HCT116 (cell line): ENCODE measurements at regions not wholly inside any gene's neighbourhood (a gene's known extent, or its start where the extent isn't known, plus 50 kb on each side); places are given as distances from the start of the nearest gene placed in this dataset.

ENCODE experiments used
- ATAC-seq: fragments of 200-7000 bp; cut with Tn5 transposase; 2 replicates; pipeline ENCODE4 v1.9.1; 2020; ENCODE audit warnings: mild to moderate bottlenecking, moderate library complexity
- BruUV-seq: library from RNA; stranded (reverse); fragments of 400-500 nt; replicated peaks from 2 replicates; lab custom pipeline; 2021; lab: Mats Ljungman, UMichigan
- CTCF ChIA-PET: fragments of 300-600 bp; sonication (Branson Sonifier 250); formaldehyde crosslinking; loops from one replicate; lab custom pipeline; 2021; ENCODE audit warnings: antibody characterized with exemption; lab: Charles Lee
- POLR2A ChIA-PET: fragments of 300-600, 350-600 bp; sonication (Branson Sonifier 250); formaldehyde crosslinking; loops from one replicate; lab custom pipeline; 2021; ENCODE audit warnings: antibody characterized with exemption; lab: Charles Lee
- RAD21 ChIA-PET, 2 experiments: fragments of 300-600 bp; sonication (Branson Sonifier 250); formaldehyde crosslinking; loops; one replicate each; lab custom pipeline; 2023; ENCODE audit warnings: low total read pairs in 2 of 2; ENCODE audit not compliant: uncharacterized antibody in 2 of 2, unreplicated experiment in 2 of 2, low non-redundant PET in 1 of 2; lab: Charles Lee
- DNase-seq: peaks from one replicate; pipeline ENCODE4 v3.0.0-alpha.2; 2010; ENCODE audit warnings: low read depth, low spot score
- H2AFZ ChIP-seq: fragments of 200-600 bp; shearing (Covaris generic), sonication (generic); 2 replicates; pipeline ENCODE4 v1.6.1; 2017; ENCODE audit warnings: low read depth, mixed run types, mixed read lengths, antibody characterized with exemption, low read length; ENCODE audit not compliant: poor library complexity, severe bottlenecking
- H3K27ac ChIP-seq: 2 replicates; pipeline ENCODE4 v1.5.1; 2012; ENCODE audit warnings: low read depth, low read length
- H3K27me3 ChIP-seq: fragments of 200-600 bp; sonication (generic); 2 replicates; pipeline ENCODE4 v1.6.1; 2016; ENCODE audit warnings: mixed run types, low read length, mixed read lengths; ENCODE audit not compliant: insufficient read depth
- H3K36me3 ChIP-seq, 2 experiments: fragments of 200-500 bp in 1 of 2; fragments of 200-600 bp in 1 of 2; sonication (Bioruptor generic) in 1 of 2; sonication (generic) in 1 of 2; 2 replicates each; pipeline versions ENCODE4 v1.5.1 to v1.6.1; 2014 to 2016; ENCODE audit warnings: low read length in 2 of 2, inconsistent platforms in 1 of 2, mixed read lengths in 1 of 2, mixed run types in 1 of 2; ENCODE audit not compliant: insufficient read depth in 2 of 2, control insufficient read depth in 1 of 2
- H3K4me1 ChIP-seq, 2 experiments: fragments of 200-600 bp in 1 of 2; sonication (generic) in 1 of 2; 2 replicates each; pipeline versions ENCODE4 v1.5.1 to v1.6.1; 2012 to 2017; ENCODE audit warnings: low read length in 2 of 2, inconsistent platforms in 1 of 2, mild to moderate bottlenecking in 1 of 2, mixed read lengths in 1 of 2, mixed run types in 1 of 2, moderate library complexity in 1 of 2; ENCODE audit not compliant: insufficient read depth in 2 of 2, control insufficient read depth in 1 of 2
- H3K4me2 ChIP-seq: fragments of 200-600 bp; sonication (generic); 2 replicates; pipeline ENCODE4 v1.6.1; 2017; ENCODE audit warnings: mixed run types, low read length, mixed read lengths
- H3K4me3 ChIP-seq, 2 experiments: fragments of 200-600 bp in 1 of 2; sonication (generic) in 1 of 2; replicated peaks in 1 of 2; 2 replicates each; pipeline ENCODE4 v1.5.1; 2011 to 2016; ENCODE audit warnings: low read length in 2 of 2, control low read depth in 1 of 2, low read depth in 1 of 2, mild to moderate bottlenecking in 1 of 2, mixed read lengths in 1 of 2, mixed run types in 1 of 2
- H3K79me2 ChIP-seq: fragments of 200-600 bp; sonication (generic); 2 replicates; pipeline ENCODE4 v1.6.1; 2017; ENCODE audit warnings: mild to moderate bottlenecking, mixed run types, low read length, moderate library complexity, mixed read lengths; ENCODE audit not compliant: insufficient read depth
- H3K9ac ChIP-seq: fragments of 200-600 bp; sonication (generic); 2 replicates; pipeline ENCODE4 v1.6.1; 2016; ENCODE audit warnings: low read length, mixed read lengths
- H3K9me2 ChIP-seq: fragments of 200-600 bp; sonication (generic), shearing (Covaris generic); 2 replicates; pipeline ENCODE4 v1.6.1; 2017; ENCODE audit warnings: mixed run types, mild to moderate bottlenecking, moderate library complexity; ENCODE audit not compliant: insufficient read depth
- H3K9me3 ChIP-seq, 2 experiments: fragments of 200-500 bp in 1 of 2; fragments of 200-600 bp in 1 of 2; sonication (Bioruptor generic) in 1 of 2; sonication (generic) in 1 of 2; 2 replicates each; pipeline ENCODE4 v1.6.1; 2014 to 2017; ENCODE audit warnings: low read length in 2 of 2, mixed read lengths in 2 of 2, inconsistent platforms in 1 of 2, low read depth in 1 of 2, mild to moderate bottlenecking in 1 of 2, mixed run types in 1 of 2, moderate library complexity in 1 of 2; ENCODE audit not compliant: control insufficient read depth in 1 of 2, insufficient read depth in 1 of 2
- H4K20me1 ChIP-seq: fragments of 200-600 bp; sonication (generic), shearing (Covaris generic); 2 replicates; pipeline ENCODE4 v1.6.1; 2017; ENCODE audit warnings: mixed run types, mild to moderate bottlenecking, moderate library complexity; ENCODE audit not compliant: insufficient read depth
- CBX3 ChIP-seq: IDR thresholded peaks from 2 replicates; pipeline ENCODE4 v1.6.1; 2012; ENCODE audit warnings: low read depth
- CEBPB ChIP-seq: IDR thresholded peaks from 2 replicates; pipeline ENCODE4 v1.6.1; 2012; ENCODE audit warnings: low read depth
- CTCF ChIP-seq, 3 experiments: fragments of 200-600 bp in 1 of 3; sonication (generic) in 1 of 3; IDR thresholded peaks in 2 of 3; conservative IDR thresholded peaks in 1 of 3; 2 replicates each; pipeline ENCODE4 v1.5.1; 2012 to 2017; ENCODE audit warnings: low read depth in 2 of 3, low read length in 2 of 3, antibody characterized with exemption in 1 of 3, borderline replicate concordance in 1 of 3, control low read depth in 1 of 3, mild to moderate bottlenecking in 1 of 3, mixed read lengths in 1 of 3, mixed run types in 1 of 3, moderate library complexity in 1 of 3; ENCODE audit not compliant: insufficient read depth in 1 of 3
- EZH2 ChIP-seq: fragments of 200-600 bp; sonication (generic); IDR thresholded peaks from 2 replicates; pipeline ENCODE4 v1.6.1; 2017; ENCODE audit warnings: antibody characterized with exemption, mixed run types
- EZH2phosphoT487 ChIP-seq: fragments of 200-600 bp; IDR thresholded peaks from 2 replicates; pipeline ENCODE4 v1.6.1; 2018; ENCODE audit warnings: antibody characterized with exemption, borderline replicate concordance
- FOSL1 ChIP-seq: IDR thresholded peaks from 2 replicates; pipeline ENCODE4 v1.6.1; 2012; ENCODE audit warnings: low read depth
- RAD21 ChIP-seq: IDR thresholded peaks from 2 replicates; pipeline ENCODE4 v1.6.1; 2012; ENCODE audit warnings: low read depth, mild to moderate bottlenecking
- SIN3A ChIP-seq: IDR thresholded peaks from 2 replicates; pipeline ENCODE4 v1.6.1; 2012; ENCODE audit warnings: low read depth
- SP1 ChIP-seq: IDR thresholded peaks from 2 replicates; pipeline ENCODE4 v1.6.1; 2012; ENCODE audit warnings: low read depth
- YY1 ChIP-seq: IDR thresholded peaks from 2 replicates; pipeline ENCODE4 v1.6.1; 2011; ENCODE audit warnings: low read length, low read depth, moderate library complexity, mild to moderate bottlenecking; ENCODE audit not compliant: insufficient replicate concordance; ENCODE audit errors: extremely low read depth
- ZFX ChIP-seq: fragments of 450-650 bp; IDR thresholded peaks from 2 replicates; pipeline ENCODE4 v1.6.1; 2017
- intact Hi-C: fragments of 100-400 bp; cut with micrococcal nuclease; formaldehyde crosslinking; loops from 2 replicates; pipeline ENCODE4 v1.10.0; 2022

- no peaks in the 10 kb centered on the region for H3K79me2 ChIP-seq
- no peaks in the 10 kb centered on the region for H3K9me2 ChIP-seq
- H3K27ac ChIP-seq = no peak overlapping the region
- no peak overlapping the region for H3K9ac ChIP-seq
- no peak overlapping the region for H3K4me3 ChIP-seq
- ChIA-PET POLR2A (no interaction called here), RAD21 (no interaction called here), CTCF (no interaction called here)
- TF ChIP-seq CTCF (IDR thresholded peaks at IDR 0.05 in 2 of 3, conservative IDR thresholded peaks at IDR 0.05 in 1 of 3; ENCODE audit: borderline replicate concordance in 1 of 3, insufficient read depth in 1 of 3, low read depth in 2 of 3, low read length in 2 of 3) (no peak), CBX3 (no peak), YY1 (no peak)
- H3K9me3 ChIP-seq = no peaks in the 10 kb centered on the region
- no peaks in the 10 kb centered on the region for H3K27me3 ChIP-seq
- no peak overlapping the region for H3K4me2 ChIP-seq
- DNase-seq = no peak
- no peaks in the 10 kb centered on the region for H4K20me1 ChIP-seq
- no TSS peak for BruUV-seq
- H3K36me3 ChIP-seq = no peaks in the 10 kb centered on the region
- no peak for ATAC-seq
- H3K4me1 ChIP-seq = no peaks in the 10 kb centered on the region
- intact Hi-C loops = no loop called here
- no peak overlapping the region for H2AFZ ChIP-seq
Observed at GRCh38 chr5:157983906-157984551, 125.1 kb upstream of the CLINT1 start.

- Histone ChIP-seq H3K9me2 (no peaks in the 10 kb centered on the region), H3K4me1 (no peaks in the 10 kb centered on the region), H3K27ac (no peak overlapping the region), H3K4me3 (no peak overlapping the region), H3K4me2 (no peak overlapping the region), H3K79me2 (no peaks in the 10 kb centered on the region), H4K20me1 (no peaks in the 10 kb centered on the region)
- ChIA-PET RAD21 (no interaction called here), POLR2A (no interaction called here)
- intact Hi-C loops = no loop called here
- no TSS peak for BruUV-seq
- no peak for TF ChIP-seq YY1
- no peak for TF ChIP-seq FOSL1
- no peak for TF ChIP-seq ZFX
- no peak for TF ChIP-seq SP1
- TF ChIP-seq EZH2phosphoT487 = no peak
- no peak for TF ChIP-seq RAD21
- TF ChIP-seq EZH2 = no peak
- no peak for TF ChIP-seq SIN3A
- no peak for TF ChIP-seq CEBPB
- TF ChIP-seq, all 23 proteins: peak for 0
- 0 out of 2 replicates have a peak, but pooled peaks cover 3% of the 10 kb centered on the region for H3K27me3 ChIP-seq
- CTCF ChIA-PET = no interaction called here
- DNase-seq (no peak), ATAC-seq (no peak)
- H2AFZ ChIP-seq = no peak overlapping the region
- no peak overlapping the region for H3K9ac ChIP-seq
- H3K9me3 ChIP-seq = no peaks in the 10 kb centered on the region
- no peaks in the 10 kb centered on the region for H3K36me3 ChIP-seq
Observed at GRCh38 chr5:157978061-157978460, 119.1 kb upstream of the CLINT1 start.
